Right atrium auricular region (tissue), 2 donors: ENCODE measurements at regions not wholly inside any gene's neighbourhood (a gene's known extent, or its start where the extent isn't known, plus 50 kb on each side); places are given as distances from the start of the nearest gene placed in this dataset.

ENCODE experiments used
- DNase-seq: peaks from one replicate; pipeline ENCODE4 v3.0.0-alpha.2; 2019; ENCODE audit warnings: low spot score
- H3K27ac ChIP-seq, 2 donors: fragments of 200-600 bp; sonication (generic); 1 replicate in 1 of 2; 2 replicates in 1 of 2; pipeline ENCODE4 v1.5.1; 2016 to 2019
- H3K27me3 ChIP-seq, 2 donors: fragments of 200-600 bp; sonication (generic); one replicate each; pipeline versions ENCODE4 v1.5.1 to v1.6.0; 2017 to 2019
- H3K36me3 ChIP-seq: fragments of 200-600 bp; sonication (generic); one replicate; pipeline ENCODE4 v1.5.1; 2016
- H3K4me1 ChIP-seq, 2 donors: fragments of 200-600 bp; sonication (generic); one replicate each; pipeline versions ENCODE4 v1.5.1 to v1.6.0; 2017 to 2019
- H3K4me3 ChIP-seq, 2 donors: fragments of 200-600 bp; sonication (generic); 1 replicate in 1 of 2; 2 replicates in 1 of 2; pipeline ENCODE4 v1.5.1; 2017 to 2019; ENCODE audit warnings: mild to moderate bottlenecking in 1 of 2, moderate library complexity in 1 of 2
- H3K9me3 ChIP-seq, 2 donors: fragments of 200-600 bp; sonication (generic); one replicate each; pipeline ENCODE4 v1.5.1; 2019
- TF ChIP-seq, protein P1 (sequence below), 2 donors: fragments of 200-600 bp; sonication (generic); IDR thresholded peaks; one replicate each; pipeline ENCODE4 v1.5.1; 2019; ENCODE audit warnings: antibody characterized with exemption in 2 of 2

DNA sequence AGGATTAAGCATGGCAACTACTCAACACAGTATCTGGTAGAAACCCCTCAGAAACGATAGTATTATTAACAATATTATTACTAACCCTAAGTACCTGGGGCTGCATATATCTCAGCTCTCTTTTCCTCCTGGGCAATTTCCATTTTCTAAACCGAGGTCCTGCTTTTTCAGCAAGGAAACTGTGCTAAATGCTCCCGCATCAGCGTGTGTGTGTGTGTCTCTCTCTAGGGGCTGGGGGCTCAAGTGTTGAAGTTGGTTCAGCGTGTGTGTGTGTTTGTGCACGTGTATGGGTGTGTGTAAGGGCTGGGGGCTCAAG, 169.3 kb upstream of the MAF start:
- Histone ChIP-seq H3K36me3 (no peaks in the 10 kb centered on the region), H3K27me3 (no peaks in the 10 kb centered on the region), H3K4me1 (peaks cover 0 to 20% of the 10 kb centered on the region in 2 donors), H3K9me3 (no peaks in the 10 kb centered on the region), H3K4me3 (peak overlapping the region; percentile 48 to 60), H3K27ac (peak overlapping the region; percentile 73)
- TF ChIP-seq, protein P1, sequence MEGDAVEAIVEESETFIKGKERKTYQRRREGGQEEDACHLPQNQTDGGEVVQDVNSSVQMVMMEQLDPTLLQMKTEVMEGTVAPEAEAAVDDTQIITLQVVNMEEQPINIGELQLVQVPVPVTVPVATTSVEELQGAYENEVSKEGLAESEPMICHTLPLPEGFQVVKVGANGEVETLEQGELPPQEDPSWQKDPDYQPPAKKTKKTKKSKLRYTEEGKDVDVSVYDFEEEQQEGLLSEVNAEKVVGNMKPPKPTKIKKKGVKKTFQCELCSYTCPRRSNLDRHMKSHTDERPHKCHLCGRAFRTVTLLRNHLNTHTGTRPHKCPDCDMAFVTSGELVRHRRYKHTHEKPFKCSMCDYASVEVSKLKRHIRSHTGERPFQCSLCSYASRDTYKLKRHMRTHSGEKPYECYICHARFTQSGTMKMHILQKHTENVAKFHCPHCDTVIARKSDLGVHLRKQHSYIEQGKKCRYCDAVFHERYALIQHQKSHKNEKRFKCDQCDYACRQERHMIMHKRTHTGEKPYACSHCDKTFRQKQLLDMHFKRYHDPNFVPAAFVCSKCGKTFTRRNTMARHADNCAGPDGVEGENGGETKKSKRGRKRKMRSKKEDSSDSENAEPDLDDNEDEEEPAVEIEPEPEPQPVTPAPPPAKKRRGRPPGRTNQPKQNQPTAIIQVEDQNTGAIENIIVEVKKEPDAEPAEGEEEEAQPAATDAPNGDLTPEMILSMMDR (IDR thresholded peaks at IDR 0.05), result no peak
- no peak for DNase-seq

DNA sequence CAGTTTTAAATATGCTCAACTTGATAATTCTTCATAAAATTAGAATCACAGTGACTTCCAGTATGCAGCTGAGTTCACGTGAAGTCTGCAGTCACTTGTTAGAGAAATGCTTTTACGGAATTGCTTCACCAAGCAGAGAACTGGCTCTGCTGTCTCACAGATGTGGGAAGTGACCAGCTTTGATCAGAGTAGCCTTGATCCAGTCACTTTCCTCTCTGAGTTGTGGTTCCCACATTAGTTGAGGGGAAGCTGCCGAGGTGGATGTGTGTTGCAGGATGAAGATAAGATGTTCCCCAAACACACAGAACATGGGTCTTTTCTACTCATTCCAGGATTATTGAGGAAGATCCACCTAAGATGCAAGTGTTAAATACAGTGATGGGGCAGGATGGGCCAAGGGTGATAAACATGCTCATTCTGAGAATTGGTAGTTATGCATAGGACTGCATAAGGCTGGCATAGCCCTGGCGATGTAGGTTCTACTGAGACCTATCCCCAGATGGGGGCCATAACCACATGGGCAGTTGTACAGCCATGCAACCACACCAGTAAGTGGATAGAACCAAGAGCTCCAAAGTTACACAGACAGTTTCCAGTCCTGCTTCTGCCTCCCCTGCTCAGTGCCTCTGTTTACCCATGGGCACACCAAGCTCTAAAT, 168.9 kb upstream of the MAF start:
- H3K9me3 ChIP-seq, result no peaks in the 10 kb centered on the region
- DNase-seq, result no peak
- H3K27ac ChIP-seq, result peak overlapping the region in 1 of 2 donors; percentile 73
- H3K4me1 ChIP-seq, result peaks cover 0 to 20% of the 10 kb centered on the region in 2 donors
- no peaks in the 10 kb centered on the region for H3K36me3 ChIP-seq
- no peak overlapping the region for H3K4me3 ChIP-seq
- no peaks in the 10 kb centered on the region for H3K27me3 ChIP-seq
- TF ChIP-seq, protein P1 (IDR thresholded peaks at IDR 0.05), result no peak

DNA sequence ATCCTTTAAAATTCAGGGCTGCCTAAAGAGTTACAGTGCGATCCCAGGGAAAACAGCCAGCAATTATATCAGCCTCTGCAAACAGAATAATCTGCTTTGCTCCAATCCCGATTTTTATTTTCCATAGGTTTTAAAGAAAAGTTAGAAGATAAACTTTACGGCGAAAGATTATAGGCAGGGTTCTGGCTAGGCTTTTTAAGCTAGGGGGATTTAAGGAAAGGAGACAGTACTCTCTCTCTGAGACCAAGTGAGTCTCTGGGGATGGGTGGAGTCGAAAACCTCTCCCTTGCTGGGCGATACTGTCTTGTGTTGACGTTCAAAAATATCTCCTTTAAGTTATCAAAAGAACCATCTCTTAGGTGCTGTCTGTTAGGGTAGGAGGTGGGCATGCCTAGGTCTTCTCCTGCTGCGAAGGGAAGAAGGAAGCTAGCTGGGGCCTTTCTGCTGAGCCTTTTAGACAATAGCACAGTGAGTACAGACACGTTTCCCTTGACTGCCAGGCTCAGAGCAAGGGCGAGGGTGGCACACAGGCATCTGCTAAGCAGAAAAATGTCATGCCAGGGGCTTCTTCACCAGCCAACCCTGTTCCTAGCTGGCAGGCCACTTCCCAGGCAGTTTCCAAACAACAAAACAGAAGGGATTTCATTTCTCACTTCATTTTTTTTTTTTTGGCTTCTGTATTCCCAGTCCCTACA, 167.9 kb upstream of the MAF start:
- H3K4me1 ChIP-seq, result peaks cover 0 to 20% of the 10 kb centered on the region in 2 donors
- peak overlapping the region; percentile 65 to 68 for H3K27ac ChIP-seq
- TF ChIP-seq, protein P1 (IDR thresholded peaks at IDR 0.05), result no peak
- no peaks in the 10 kb centered on the region for H3K27me3 ChIP-seq
- H3K36me3 ChIP-seq, result no peaks in the 10 kb centered on the region
- H3K4me3 ChIP-seq, result peak overlapping the region; percentile 15 to 37
- no peaks in the 10 kb centered on the region for H3K9me3 ChIP-seq
- DNase-seq, result no peak

DNA sequence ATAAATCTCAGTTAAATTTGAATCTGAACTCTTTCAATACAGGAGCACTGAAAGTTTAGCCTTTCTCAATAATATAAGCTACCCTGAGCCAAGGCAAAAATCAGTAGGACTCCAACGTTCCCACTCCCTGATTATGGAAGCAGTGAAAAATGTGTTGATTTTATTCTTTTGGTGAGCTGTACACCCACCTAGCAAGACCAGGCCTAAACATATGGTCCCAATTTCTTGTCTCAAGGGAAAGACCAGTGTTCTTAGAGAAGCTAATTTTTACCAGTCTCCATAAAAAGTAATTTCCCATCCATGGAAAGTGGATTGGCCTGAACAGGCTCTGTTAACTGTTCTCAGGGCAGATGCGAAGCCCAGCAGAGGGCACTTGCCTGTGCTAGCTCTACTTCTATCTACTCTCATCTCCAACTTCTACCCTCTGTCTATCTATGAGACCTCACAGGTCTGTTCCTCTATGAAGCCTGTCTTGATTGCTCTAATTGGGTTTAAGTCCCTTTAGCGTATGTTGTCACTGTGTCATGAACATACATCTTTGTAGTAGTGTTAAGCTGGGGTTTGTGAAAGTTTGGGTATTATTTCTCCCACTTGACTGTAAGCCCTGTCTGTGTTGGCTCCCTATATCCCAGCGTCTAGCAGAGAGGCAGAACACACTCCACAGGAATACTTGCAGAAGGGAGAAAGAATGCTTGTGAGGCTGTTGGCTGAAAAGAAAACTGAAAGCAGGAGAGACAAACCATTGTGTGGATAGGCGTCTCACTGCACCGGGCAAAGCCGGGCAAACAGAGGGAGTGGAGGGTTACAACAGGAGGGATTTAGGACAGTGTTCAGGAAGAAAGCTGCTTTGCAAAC, 167.1 kb upstream of the MAF start:
- Histone ChIP-seq H3K27me3 (no peaks in the 10 kb centered on the region), H3K4me3 (peak overlapping the region; percentile 15 to 37), H3K27ac (peak overlapping the region; percentile 65 to 68), H3K9me3 (no peaks in the 10 kb centered on the region), H3K4me1 (peaks cover 0 to 20% of the 10 kb centered on the region in 2 donors), H3K36me3 (no peaks in the 10 kb centered on the region)
- DNase-seq, result no peak
- TF ChIP-seq, protein P1 (IDR thresholded peaks at IDR 0.05), result peak in 1 of 2 donors; percentile 43

DNA sequence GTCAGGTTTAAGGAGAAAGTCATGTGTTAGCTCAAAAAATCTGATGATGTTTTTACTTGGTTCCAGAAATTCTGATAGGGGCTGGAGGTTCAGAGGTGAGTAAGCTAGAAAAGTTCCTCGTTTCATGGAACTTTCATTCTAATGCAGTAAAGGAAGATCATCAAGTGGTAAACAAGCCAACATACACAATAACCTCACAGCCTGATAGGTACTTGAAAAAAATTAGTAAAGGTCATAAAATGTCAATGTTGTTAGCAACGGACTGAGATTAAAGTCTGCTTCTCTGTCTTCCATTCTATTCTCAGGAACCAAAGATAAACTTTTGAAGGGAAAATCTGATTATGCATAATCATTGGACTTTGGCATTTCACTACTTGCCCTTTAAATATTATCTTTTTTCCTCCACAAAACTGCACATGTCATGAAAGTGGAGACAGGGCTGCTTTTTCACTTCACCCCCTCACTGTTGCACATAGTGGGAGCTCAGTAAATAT, 165.4 kb upstream of the MAF start:
- H3K27ac ChIP-seq, result no peak overlapping the region
- H3K9me3 ChIP-seq, result no peaks in the 10 kb centered on the region
- no peaks in the 10 kb centered on the region for H3K36me3 ChIP-seq
- no peak for DNase-seq
- H3K4me3 ChIP-seq, result no peak overlapping the region
- H3K27me3 ChIP-seq, result no peaks in the 10 kb centered on the region
- peaks cover 0 to 20% of the 10 kb centered on the region in 2 donors for H3K4me1 ChIP-seq
- TF ChIP-seq, protein P1 (IDR thresholded peaks at IDR 0.05), result no peak
